Activated T-cell treated with anti-CD3 and anti-CD28 coated beads, Interleukin-2, amount 50 U/mL, for 24 hours (primary cell): ENCODE measurements at regions not wholly inside any gene's neighbourhood (a gene's known extent, or its start where the extent isn't known, plus 50 kb on each side); places are given as distances from the start of the nearest gene placed in this dataset.

Experiments
- DNase-seq: peaks from one replicate; pipeline ENCODE4 v3.0.0-alpha.2; 2020
- H3K27ac Mint-ChIP-seq: 2 replicates; pipeline ENCODE4 v1.8.0; 2020; ENCODE audit warnings: mild to moderate bottlenecking, mixed read lengths
- H3K27me3 Mint-ChIP-seq: 2 replicates; pipeline ENCODE4 v1.8.0; 2020; ENCODE audit warnings: mixed read lengths
- H3K36me3 Mint-ChIP-seq: 2 replicates; pipeline ENCODE4 v1.8.0; 2020; ENCODE audit warnings: low read depth, mixed read lengths
- H3K4me1 Mint-ChIP-seq: 2 replicates; pipeline ENCODE4 v1.8.0; 2020; ENCODE audit warnings: low read depth, mixed read lengths
- H3K4me3 Mint-ChIP-seq: 2 replicates; pipeline ENCODE4 v1.8.0; 2020; ENCODE audit warnings: mild to moderate bottlenecking, moderate library complexity, mixed read lengths
- H3K9me3 Mint-ChIP-seq: 2 replicates; pipeline ENCODE4 v1.8.0; 2020; ENCODE audit warnings: mixed read lengths

DNA sequence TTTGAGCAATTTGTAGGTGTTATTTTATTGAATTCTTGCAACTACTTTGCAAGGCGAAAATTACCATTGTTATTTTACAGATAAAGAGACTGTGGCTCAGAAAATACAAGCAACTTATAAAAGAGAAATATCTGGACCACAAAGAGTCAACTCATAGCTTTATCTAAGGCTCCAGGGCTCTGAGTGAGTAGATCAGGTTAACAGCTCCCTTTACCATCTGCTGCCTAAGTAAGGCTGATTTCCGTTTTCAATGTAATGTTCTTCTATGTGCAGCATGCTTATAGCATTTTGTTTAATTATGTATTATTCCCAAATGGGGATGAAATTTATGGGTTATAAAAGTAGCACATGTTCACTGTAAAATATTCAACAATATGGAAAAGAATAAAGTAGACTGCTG is 299.1 kb upstream of the TNP1 start:
- Mint-ChIP-seq H3K27ac (no peak overlapping the region), H3K4me3 (no peak overlapping the region), H3K36me3 (no peaks in the 10 kb centered on the region), H3K27me3 (peaks cover 11% of the 10 kb centered on the region), H3K4me1 (peaks cover 21% of the 10 kb centered on the region), H3K9me3 (no peaks in the 10 kb centered on the region)
- no peak for DNase-seq

DNA sequence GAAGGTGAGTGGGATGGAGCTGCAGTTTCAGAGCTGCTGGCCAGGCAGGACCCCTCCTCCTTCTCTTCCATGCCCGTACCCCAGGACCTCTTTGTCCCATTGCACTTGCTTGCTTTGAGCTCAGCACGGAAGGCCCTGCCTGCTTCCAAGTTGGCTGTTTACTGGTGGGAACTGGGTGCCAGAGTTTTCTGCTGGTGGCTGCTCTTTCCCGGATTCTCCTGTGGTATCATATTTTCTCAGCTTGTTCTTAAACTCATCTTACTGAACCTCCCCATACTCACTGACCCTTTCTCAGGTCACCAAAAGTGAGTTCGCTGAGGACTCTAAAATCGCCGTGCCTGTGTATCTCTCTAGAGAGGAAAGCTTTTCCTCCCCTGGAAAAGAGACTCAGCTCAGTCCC is 297.7 kb upstream of the TNP1 start:
- Mint-ChIP-seq H3K27me3 (peaks cover 11% of the 10 kb centered on the region), H3K27ac (no peak overlapping the region), H3K36me3 (no peaks in the 10 kb centered on the region), H3K4me3 (no peak overlapping the region), H3K4me1 (peaks cover 15% of the 10 kb centered on the region), H3K9me3 (no peaks in the 10 kb centered on the region)
- no peak for DNase-seq

DNA sequence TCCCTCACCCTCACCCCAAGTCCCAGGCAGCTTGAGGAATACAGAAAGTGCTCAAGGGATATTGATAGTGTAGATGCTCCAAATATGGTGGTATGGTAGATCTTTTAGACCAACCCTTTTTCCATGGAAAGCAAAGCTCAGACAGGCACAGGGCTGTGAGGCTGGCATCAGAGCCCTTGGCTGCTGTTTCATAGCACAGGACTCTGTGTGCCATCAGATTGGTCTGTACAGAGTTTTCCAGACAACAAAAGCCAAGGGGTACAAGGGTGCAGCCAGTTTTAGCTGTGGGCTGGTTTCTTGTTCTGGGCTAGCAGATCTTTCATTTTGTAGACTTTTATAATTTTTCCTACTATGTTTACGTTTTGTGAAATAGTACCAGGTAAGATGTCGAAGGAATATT is 296.9 kb upstream of the TNP1 start:
- no peak overlapping the region for H3K27ac Mint-ChIP-seq
- H3K9me3 Mint-ChIP-seq, result no peaks in the 10 kb centered on the region
- no peaks in the 10 kb centered on the region for H3K36me3 Mint-ChIP-seq
- H3K4me1 Mint-ChIP-seq, result peaks cover 8% of the 10 kb centered on the region
- H3K4me3 Mint-ChIP-seq, result no peak overlapping the region
- DNase-seq, result no peak
- peaks cover 11% of the 10 kb centered on the region for H3K27me3 Mint-ChIP-seq

- Mint-ChIP-seq H3K4me1 (no peaks in the 10 kb centered on the region), H3K9me3 (no peaks in the 10 kb centered on the region), H3K4me3 (no peak overlapping the region), H3K27ac (no peak overlapping the region), H3K36me3 (no peaks in the 10 kb centered on the region), H3K27me3 (peaks cover 7% of the 10 kb centered on the region)
- DNase-seq, result no peak
These were observed 295.1 kb upstream of the TNP1 start for GRCh38 chr2:217154923-217155322.

GRCh38 chr2:217153510-217153909 is 293.6 kb upstream of the TNP1 start:
- Mint-ChIP-seq H3K36me3 (no peaks in the 10 kb centered on the region), H3K4me1 (no peaks in the 10 kb centered on the region), H3K27ac (no peak overlapping the region), H3K4me3 (no peak overlapping the region), H3K27me3 (peaks cover 9% of the 10 kb centered on the region), H3K9me3 (no peaks in the 10 kb centered on the region)
- no peak for DNase-seq

DNA sequence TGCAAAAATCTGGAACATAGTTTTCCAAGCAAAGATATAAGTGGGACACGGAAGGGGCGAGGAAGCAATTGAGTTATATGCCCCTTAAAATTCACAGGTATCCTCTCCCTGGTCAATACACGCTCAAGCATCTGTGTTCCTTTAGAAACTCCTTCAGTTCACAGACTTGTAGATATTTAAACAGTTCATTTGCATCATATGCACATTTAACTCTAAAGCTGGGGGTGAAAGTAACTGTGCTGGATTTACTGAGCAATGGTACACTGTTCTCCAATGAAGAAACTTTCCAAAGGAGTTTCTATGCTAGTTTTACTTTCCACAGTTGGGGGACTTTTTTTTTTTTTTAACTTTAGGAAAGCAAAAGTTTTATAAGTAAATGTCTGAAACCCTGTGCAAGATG is 293.0 kb upstream of the TNP1 start:
- Mint-ChIP-seq H3K4me3 (no peak overlapping the region), H3K9me3 (no peaks in the 10 kb centered on the region), H3K27ac (no peak overlapping the region), H3K4me1 (no peaks in the 10 kb centered on the region), H3K27me3 (peaks cover 7% of the 10 kb centered on the region), H3K36me3 (no peaks in the 10 kb centered on the region)
- no peak for DNase-seq

- Mint-ChIP-seq H3K27me3 (peaks cover 14% of the 10 kb centered on the region), H3K4me3 (no peak overlapping the region), H3K36me3 (no peaks in the 10 kb centered on the region), H3K4me1 (no peaks in the 10 kb centered on the region), H3K27ac (no peak overlapping the region), H3K9me3 (no peaks in the 10 kb centered on the region)
- DNase-seq, result no peak
These were observed 291.8 kb upstream of the TNP1 start for GRCh38 chr2:217151509-217152206.

GRCh38 chr2:217150236-217150635 is 290.4 kb upstream of the TNP1 start:
- DNase-seq, result no peak
- Mint-ChIP-seq H3K9me3 (no peaks in the 10 kb centered on the region), H3K4me1 (no peaks in the 10 kb centered on the region), H3K4me3 (no peak overlapping the region), H3K27ac (no peak overlapping the region), H3K27me3 (peaks cover 18% of the 10 kb centered on the region), H3K36me3 (no peaks in the 10 kb centered on the region)

- no peaks in the 10 kb centered on the region for H3K4me1 Mint-ChIP-seq
- H3K9me3 Mint-ChIP-seq, result no peaks in the 10 kb centered on the region
- H3K4me3 Mint-ChIP-seq, result no peak overlapping the region
- no peaks in the 10 kb centered on the region for H3K36me3 Mint-ChIP-seq
- H3K27me3 Mint-ChIP-seq, result peaks cover 18% of the 10 kb centered on the region
- H3K27ac Mint-ChIP-seq, result no peak overlapping the region
- no peak for DNase-seq
These were observed 289.3 kb upstream of the TNP1 start for GRCh38 chr2:217149087-217149660.

DNA sequence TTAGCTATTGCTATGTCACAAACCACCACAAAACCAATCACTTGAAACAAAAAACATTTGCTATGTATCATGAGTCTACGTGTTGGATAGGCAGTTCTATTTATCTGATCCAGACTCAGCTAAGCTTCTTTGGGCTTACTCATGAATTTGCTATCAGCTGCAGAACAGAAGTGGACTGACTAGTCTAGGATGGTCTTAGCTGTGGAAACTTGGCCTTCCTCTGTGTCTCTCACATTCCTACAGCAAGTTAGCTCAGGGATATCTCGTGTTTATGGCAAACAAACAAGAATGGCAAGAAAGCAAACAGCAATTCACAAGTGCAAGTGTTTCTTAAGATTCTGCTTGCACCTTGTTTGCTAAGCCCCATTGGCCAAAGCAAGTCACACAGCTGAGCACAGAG is 288.0 kb upstream of the TNP1 start:
- Mint-ChIP-seq H3K27ac (no peak overlapping the region), H3K9me3 (no peaks in the 10 kb centered on the region), H3K27me3 (peaks cover 18% of the 10 kb centered on the region), H3K4me3 (no peak overlapping the region), H3K4me1 (no peaks in the 10 kb centered on the region), H3K36me3 (no peaks in the 10 kb centered on the region)
- no peak for DNase-seq

GRCh38 chr2:217146956-217147355 is 287.1 kb upstream of the TNP1 start:
- Mint-ChIP-seq H3K9me3 (peaks cover 8% of the 10 kb centered on the region), H3K27ac (no peak overlapping the region), H3K36me3 (no peaks in the 10 kb centered on the region), H3K4me3 (no peak overlapping the region), H3K27me3 (peaks cover 18% of the 10 kb centered on the region), H3K4me1 (no peaks in the 10 kb centered on the region)
- no peak for DNase-seq

- Mint-ChIP-seq H3K36me3 (no peaks in the 10 kb centered on the region), H3K4me3 (no peak overlapping the region)
These were observed 282.9 kb upstream of the TNP1 start for GRCh38 chr2:217142649-217143266.

DNA sequence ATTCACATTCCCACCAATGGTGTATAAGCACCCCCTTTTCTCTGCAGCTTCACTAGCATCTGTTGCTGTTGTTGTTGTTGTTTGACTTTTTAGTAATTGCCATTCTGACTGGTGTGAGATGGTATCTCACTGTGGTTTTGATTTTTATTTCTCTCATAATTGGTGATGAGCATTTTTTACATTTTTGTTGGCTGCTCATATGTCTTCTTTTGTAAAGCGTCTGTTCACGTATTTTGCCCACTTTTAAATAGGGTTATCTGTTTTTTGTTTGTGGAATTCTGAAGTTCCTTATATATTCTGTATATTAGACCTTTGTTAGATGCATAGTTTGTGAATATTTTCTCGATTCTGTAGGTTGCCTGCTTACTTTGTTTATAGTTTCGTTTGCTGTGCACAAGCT is 278.4 kb upstream of the TNP1 start:
- H3K4me1 Mint-ChIP-seq, result no peaks in the 10 kb centered on the region

More at GRCh38 chr2:217142649-217143266, 282.9 kb upstream of the TNP1 start:
- Mint-ChIP-seq H3K27me3 (peaks cover 12% of the 10 kb centered on the region), H3K9me3 (peaks cover 31% of the 10 kb centered on the region), H3K4me1 (no peaks in the 10 kb centered on the region), H3K27ac (no peak overlapping the region)
- DNase-seq, result no peak

DNA sequence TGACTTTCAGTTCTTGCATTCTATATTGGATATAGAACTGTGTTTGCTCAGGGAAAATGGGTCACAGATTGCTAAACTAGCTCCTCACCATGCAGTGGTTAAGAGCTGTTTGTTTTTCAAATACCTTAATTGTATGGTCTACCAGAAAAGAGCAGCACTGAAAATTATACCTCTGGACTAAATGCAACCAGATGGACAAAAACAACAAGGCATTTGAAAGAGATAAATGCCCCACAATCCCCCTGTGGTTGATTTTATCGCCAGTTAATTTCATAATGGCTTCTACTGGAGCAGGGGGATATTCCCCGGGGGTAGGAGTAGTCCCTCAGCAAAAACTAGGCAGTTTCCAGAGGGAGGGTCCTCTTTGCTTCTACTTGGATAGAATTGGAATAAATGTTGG is 267.9 kb upstream of the TNP1 start:
- H3K27ac Mint-ChIP-seq, result no peak overlapping the region

More for the DNA sequence above, 278.4 kb upstream of the TNP1 start:
- Mint-ChIP-seq H3K27ac (no peak overlapping the region), H3K4me3 (no peak overlapping the region), H3K9me3 (peaks cover 38% of the 10 kb centered on the region), H3K27me3 (peaks cover 3% of the 10 kb centered on the region), H3K36me3 (no peaks in the 10 kb centered on the region)
- no peak for DNase-seq

GRCh38 chr2:217125014-217125413 is 265.1 kb upstream of the TNP1 start:
- no peaks in the 10 kb centered on the region for H3K36me3 Mint-ChIP-seq
- H3K4me3 Mint-ChIP-seq, result no peak overlapping the region
- no peaks in the 10 kb centered on the region for H3K4me1 Mint-ChIP-seq
- H3K9me3 Mint-ChIP-seq, result no peaks in the 10 kb centered on the region
- H3K27me3 Mint-ChIP-seq, result peaks cover 7% of the 10 kb centered on the region
- no peak overlapping the region for H3K27ac Mint-ChIP-seq
- DNase-seq, result no peak

More for the DNA sequence above, 267.9 kb upstream of the TNP1 start:
- H3K4me3 Mint-ChIP-seq, result no peak overlapping the region
- H3K36me3 Mint-ChIP-seq, result no peaks in the 10 kb centered on the region
- H3K27me3 Mint-ChIP-seq, result peaks cover 7% of the 10 kb centered on the region
- H3K4me1 Mint-ChIP-seq, result no peaks in the 10 kb centered on the region
- no peak for DNase-seq
- H3K9me3 Mint-ChIP-seq, result no peaks in the 10 kb centered on the region
